ENCODE measurements at regions not wholly inside any gene's neighbourhood (a gene's known extent, or its start where the extent isn't known, plus 50 kb on each side); places are given as distances from the start of the nearest gene placed in this dataset.

DNA sequence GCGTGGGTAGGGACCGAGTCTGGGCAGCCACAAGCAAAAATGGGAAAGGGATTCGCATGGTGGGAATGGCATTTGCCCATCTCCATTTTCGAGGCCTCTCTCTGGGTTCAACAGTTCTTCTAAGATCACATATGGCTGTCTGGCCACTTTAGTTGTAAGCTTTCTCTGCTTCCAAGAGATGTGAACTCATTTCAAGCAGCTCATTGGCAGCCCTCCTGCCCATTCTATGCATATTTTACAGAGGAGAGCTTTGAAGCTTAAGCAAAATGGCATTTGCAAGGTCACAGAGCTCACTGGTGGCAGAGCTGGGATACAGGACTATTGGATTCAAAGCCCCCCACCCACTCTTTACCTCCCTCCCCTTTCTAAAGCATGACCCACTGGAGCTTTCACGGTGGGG lies 93.7 kb downstream of the HHIPL2 start:
- no peak for TF ChIP-seq JUND (IDR thresholded peaks at IDR 0.05; ENCODE audit: low read depth)
- in situ Hi-C loops (cut with HindIII; ENCODE audit: low pct_unique_long_range_greater_than_20kb, low sequenced_read_pairs), result no loop called here

DNA sequence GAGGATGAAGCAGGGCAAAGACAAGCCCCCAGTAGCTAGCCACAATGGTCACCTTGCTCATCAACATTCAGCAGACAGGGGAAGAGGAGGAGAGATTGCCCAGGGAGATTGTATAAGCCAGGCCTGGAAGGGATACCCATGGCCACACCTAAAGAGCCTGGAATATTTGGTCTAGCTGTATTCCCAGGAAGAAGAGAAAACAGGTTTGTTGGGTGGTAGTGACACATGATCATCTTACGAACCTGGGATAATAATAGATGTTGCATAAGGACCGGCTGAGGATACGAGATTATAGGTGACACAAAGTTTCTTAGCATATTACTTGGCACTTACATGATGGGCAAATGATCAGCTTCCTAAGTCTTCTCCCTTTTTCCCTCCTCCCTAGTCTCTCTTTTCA lies 95.9 kb downstream of the HHIPL2 start:
- peak in 1 of 2 experiments; percentile 18 for DNase-seq (ENCODE audit: low read depth in 1 of 2, low spot score in 1 of 2)
- in situ Hi-C loops (cut with HindIII; ENCODE audit: low pct_unique_long_range_greater_than_20kb, low sequenced_read_pairs), result no loop called here
- no peak for TF ChIP-seq JUND (IDR thresholded peaks at IDR 0.05; ENCODE audit: low read depth)

More for the DNA sequence above, 93.7 kb downstream of the HHIPL2 start:
- no peak for DNase-seq (ENCODE audit: low read depth in 1 of 2, low spot score in 1 of 2)

DNA sequence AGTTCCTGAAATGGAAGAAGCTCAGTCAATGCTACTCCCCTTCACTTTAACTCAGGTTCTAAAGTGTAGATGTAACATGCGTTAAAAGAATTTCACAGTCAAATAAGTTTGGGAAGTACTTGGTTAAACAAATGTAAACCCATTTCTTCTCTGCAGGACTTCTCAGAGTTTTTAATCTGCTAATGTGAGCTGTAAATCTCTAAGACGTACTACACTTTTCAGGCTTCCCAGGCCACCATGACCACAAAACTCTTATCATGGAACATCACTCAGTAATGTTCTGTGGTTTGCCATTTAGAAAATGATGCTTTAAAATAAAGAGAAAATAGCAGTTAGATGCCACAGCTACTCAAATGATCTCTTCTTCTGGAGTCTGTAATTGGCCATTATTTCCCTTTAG lies 104.3 kb downstream of the HHIPL2 start:
- TF ChIP-seq JUND (IDR thresholded peaks at IDR 0.05; ENCODE audit: low read depth), result no peak

DNA sequence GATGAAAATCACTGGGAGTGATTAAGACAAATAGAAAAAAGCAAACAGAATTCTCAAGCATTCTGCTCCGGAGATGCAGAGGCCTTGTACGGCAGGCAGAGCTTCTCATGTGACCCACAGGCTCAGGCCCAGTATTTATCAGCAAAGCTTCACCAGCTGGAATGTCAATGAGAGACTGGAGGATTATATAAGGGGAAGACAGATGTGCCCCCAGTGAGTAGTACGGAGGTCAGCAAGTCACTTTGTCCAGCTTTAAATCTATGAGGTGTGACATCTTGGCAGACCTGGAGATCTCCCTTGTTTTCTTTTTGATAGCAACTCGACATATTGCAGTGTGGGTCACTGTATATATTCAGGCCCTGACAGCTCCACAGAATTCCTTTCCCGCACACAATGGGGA lies 106.8 kb downstream of the HHIPL2 start:
- DNase-seq (ENCODE audit: low read depth in 1 of 2, low spot score in 1 of 2), result no peak
- no peak for TF ChIP-seq JUND (IDR thresholded peaks at IDR 0.05; ENCODE audit: low read depth)
- in situ Hi-C loops (cut with HindIII; ENCODE audit: low pct_unique_long_range_greater_than_20kb, low sequenced_read_pairs), result no loop called here

More for the DNA sequence above, 104.3 kb downstream of the HHIPL2 start:
- no peak for DNase-seq (ENCODE audit: low read depth in 1 of 2, low spot score in 1 of 2)
- in situ Hi-C loops (cut with HindIII; ENCODE audit: low pct_unique_long_range_greater_than_20kb, low sequenced_read_pairs), result no loop called here

DNA sequence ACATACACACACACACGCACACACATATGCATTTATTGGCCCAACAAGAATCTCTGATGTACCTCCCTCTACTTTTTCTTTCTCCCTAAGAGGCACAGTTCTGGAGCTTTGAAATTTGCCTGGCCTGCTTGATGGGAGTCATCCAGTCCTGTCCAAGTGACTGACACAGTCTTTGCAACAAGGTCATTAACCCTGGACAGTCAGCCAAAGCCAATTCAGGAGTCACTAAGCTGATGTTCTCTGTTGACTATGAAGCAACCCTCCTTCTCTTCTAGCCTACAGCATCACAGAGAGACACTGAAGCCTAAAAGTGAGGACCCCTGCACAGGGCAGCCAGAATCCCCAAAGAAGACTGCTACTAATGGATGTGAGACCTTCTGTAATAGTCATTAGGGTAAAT lies 123.1 kb downstream of the HHIPL2 start:
- in situ Hi-C loops (cut with HindIII; ENCODE audit: low pct_unique_long_range_greater_than_20kb, low sequenced_read_pairs), result no loop called here
- TF ChIP-seq JUND (IDR thresholded peaks at IDR 0.05; ENCODE audit: low read depth), result no peak
- no peak for DNase-seq (ENCODE audit: low read depth in 1 of 2, low spot score in 1 of 2)

DNA sequence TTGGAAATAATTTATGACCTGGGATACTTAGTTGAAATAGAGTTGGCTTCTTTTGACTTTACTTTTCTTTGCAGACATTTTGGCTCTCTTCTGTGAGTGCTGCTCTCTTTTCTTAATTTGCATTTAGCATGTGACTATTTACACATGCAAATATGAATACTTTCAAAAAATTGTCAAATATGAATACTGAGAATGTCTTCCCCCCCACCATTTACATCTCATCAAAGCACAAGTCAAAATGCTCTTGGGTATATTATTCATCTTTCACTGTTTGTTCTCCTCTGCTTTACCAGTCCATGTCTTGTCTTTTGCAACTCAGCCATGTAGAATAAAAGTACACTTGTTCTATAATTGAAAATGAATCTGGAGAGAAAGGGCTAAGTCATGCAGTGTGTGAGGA lies 126.5 kb downstream of the HHIPL2 start:
- TF ChIP-seq JUND (IDR thresholded peaks at IDR 0.05; ENCODE audit: low read depth), result no peak
- DNase-seq (ENCODE audit: low read depth in 1 of 2, low spot score in 1 of 2), result no peak
- in situ Hi-C loops (cut with HindIII; ENCODE audit: low pct_unique_long_range_greater_than_20kb, low sequenced_read_pairs), result no loop called here

DNA sequence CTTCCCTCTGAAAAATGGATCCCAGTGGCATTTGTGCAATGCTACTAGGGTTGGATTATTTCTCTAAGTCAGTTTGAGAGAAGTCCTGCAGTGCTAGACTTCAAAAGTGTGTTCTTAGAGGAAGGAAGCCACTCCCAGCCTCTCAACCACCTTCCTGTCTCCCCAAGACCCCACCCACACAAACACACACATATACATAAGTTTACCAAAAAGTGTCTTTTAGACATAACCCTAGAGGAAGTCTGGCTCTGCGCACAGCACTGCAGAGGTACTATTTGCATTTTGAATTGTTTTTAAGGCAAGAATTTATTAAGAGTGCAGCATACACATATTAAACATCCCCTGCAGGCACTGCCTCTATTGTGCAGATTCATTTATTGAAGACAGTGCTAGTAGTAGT lies 127.3 kb downstream of the HHIPL2 start:
- in situ Hi-C loops (cut with HindIII; ENCODE audit: low pct_unique_long_range_greater_than_20kb, low sequenced_read_pairs), result no loop called here
- DNase-seq (ENCODE audit: low read depth in 1 of 2, low spot score in 1 of 2), result no peak

DNA sequence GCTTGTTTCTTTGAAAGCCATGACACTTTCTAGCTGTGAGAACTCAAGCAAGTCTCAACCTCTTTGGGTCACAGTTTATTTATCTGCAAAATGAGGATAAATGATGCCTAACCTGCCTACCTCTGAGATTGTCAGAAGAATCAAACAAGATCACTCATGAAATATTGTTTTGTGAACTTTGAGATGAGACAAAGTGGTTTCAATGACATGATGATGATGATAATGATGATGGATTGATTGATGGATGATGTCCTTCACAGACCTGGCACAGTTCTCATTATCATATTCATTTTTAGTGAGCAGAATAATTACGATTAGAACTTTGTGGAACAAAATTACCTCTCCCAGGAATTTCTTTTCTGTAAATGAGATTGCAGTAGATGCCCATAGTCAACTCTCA lies 129.2 kb downstream of the HHIPL2 start:
- DNase-seq (ENCODE audit: low read depth in 1 of 2, low spot score in 1 of 2), result no peak
- in situ Hi-C loops (cut with HindIII; ENCODE audit: low pct_unique_long_range_greater_than_20kb, low sequenced_read_pairs), result no loop called here
- TF ChIP-seq JUND (IDR thresholded peaks at IDR 0.05; ENCODE audit: low read depth), result no peak

More for the DNA sequence above, 127.3 kb downstream of the HHIPL2 start:
- no peak for TF ChIP-seq JUND (IDR thresholded peaks at IDR 0.05; ENCODE audit: low read depth)

DNA sequence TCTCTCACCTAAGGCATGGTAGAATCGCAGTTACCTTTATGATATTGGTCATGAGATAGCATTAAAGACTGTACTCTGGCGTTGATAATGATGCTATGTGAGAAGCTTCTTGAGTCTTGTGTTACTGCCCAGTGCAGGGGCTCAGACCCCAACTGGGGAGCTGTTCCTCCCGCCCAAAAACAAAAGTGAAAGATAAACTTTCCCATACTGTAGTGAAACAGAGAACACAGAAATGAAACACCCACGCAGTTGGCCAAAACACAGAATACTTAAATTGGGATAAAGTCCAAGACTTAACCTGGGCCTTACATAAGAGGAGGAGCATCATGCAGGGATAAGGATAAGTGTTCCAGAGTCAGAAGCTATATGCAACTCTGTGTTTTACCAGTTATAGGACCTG lies 130.6 kb downstream of the HHIPL2 start:
- in situ Hi-C loops (cut with HindIII; ENCODE audit: low pct_unique_long_range_greater_than_20kb, low sequenced_read_pairs), result no loop called here
- no peak for TF ChIP-seq JUND (IDR thresholded peaks at IDR 0.05; ENCODE audit: low read depth)
- DNase-seq (ENCODE audit: low read depth in 1 of 2, low spot score in 1 of 2), result no peak

DNA sequence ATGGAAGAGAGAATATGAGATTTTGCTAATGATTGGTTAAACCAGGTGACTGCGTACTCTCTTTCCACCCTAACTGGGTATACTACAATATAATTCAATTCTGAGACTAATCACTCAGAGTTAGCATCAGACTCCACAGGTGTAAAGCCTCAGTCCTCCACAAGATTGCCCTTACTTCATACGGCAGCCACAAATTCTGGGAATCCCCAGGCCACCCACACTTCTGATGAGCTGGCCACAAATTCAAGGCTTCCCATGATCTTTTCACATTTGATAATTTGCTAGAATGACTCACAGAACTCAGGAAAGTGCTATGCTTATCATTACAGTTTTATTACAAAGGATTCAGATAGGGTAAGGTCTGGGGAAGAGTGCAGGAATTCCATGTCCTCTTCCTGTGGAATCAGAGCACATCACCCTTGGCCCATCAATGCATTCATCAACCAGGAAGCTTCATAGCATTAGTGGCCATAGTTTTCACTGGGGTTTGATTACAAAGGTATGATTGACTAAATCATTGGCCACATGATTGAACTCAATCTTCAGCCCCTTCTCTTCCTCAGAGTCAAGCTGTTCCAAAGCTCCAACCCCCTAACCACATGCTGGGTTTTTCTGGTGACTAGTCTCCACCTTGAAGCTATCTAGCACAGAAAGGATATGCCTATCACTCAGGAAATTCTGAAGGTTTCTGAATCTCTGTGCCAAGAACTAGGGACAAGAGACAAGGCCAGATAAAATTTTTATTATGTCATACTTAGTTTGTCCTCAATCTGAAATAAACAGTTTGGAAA lies 131.7 kb downstream of the HHIPL2 start:
- no peak for DNase-seq (ENCODE audit: low read depth in 1 of 2, low spot score in 1 of 2)
- TF ChIP-seq JUND (IDR thresholded peaks at IDR 0.05; ENCODE audit: low read depth), result no peak
- in situ Hi-C loops (cut with HindIII; ENCODE audit: low pct_unique_long_range_greater_than_20kb, low sequenced_read_pairs), result no loop called here

DNA sequence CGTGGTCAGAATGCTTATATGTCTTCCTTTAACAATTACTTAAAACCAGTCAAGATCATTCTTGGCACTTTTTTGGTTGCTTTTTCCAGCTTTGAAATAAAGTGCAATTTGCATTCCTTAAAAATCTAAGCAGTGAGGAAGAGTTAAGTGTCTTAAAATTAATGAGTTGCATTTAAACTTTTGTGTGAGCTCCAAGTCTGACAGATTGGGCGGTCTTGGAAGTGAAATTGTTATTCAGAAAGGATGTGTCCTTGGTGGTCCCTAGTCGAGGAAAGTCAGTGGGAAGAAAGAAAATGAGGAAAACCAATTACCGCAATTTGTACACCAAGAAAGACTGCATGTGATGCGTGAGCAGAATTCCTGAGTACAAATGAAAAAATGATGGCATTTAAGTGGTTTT lies 132.5 kb downstream of the HHIPL2 start:
- in situ Hi-C loops (cut with HindIII; ENCODE audit: low pct_unique_long_range_greater_than_20kb, low sequenced_read_pairs), result no loop called here
- no peak for TF ChIP-seq JUND (IDR thresholded peaks at IDR 0.05; ENCODE audit: low read depth)
- no peak for DNase-seq (ENCODE audit: low read depth in 1 of 2, low spot score in 1 of 2)

DNA sequence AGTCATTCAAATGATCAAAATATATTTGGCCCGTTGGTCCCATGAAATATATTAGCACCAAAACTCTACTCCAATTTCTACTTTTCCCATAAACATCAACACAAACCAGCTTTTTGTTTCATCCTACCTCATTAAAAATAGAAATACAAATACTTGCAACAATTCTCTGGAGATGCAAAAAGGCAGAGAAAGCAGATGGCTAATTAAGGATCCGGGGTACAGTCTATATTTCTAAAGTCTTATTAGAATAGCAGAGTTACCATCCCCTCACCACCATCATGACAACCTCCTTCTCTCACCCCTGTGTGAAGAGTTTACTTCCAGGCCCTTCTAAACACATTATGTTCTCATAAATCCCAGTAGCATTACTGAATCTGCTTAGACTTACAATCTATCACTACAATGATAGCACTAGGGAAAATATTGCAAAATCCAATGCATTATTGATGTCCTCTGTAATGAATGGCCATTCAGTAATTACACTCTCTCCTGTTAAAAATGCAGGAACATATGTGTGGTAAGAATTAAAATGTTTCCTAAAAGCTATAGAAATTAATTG lies 133.8 kb downstream of the HHIPL2 start:
- no peak for DNase-seq (ENCODE audit: low read depth in 1 of 2, low spot score in 1 of 2)
- no peak for TF ChIP-seq JUND (IDR thresholded peaks at IDR 0.05; ENCODE audit: low read depth)
- in situ Hi-C loops (cut with HindIII; ENCODE audit: low pct_unique_long_range_greater_than_20kb, low sequenced_read_pairs), result no loop called here

DNA sequence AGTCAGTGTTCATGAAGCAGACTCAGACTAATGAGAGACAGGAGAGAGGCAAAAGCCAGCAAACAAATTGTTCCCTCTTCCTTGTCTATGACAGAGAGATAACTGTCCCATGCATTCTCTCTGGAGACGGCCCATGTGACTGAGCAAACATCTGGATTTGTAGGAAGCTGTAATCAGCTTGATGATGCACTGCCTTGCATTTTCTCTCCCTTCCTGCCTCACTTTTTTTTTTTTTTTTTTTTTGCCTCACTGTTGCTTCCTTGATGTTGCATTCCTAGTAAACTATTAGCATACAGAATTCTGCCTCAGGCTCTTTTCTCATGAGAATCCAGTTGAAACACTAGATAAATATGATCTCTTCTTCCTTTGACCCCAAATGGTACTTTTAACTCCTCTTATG lies 134.5 kb downstream of the HHIPL2 start:
- in situ Hi-C loops (cut with HindIII; ENCODE audit: low pct_unique_long_range_greater_than_20kb, low sequenced_read_pairs), result no loop called here
- no peak for DNase-seq (ENCODE audit: low read depth in 1 of 2, low spot score in 1 of 2)

DNA sequence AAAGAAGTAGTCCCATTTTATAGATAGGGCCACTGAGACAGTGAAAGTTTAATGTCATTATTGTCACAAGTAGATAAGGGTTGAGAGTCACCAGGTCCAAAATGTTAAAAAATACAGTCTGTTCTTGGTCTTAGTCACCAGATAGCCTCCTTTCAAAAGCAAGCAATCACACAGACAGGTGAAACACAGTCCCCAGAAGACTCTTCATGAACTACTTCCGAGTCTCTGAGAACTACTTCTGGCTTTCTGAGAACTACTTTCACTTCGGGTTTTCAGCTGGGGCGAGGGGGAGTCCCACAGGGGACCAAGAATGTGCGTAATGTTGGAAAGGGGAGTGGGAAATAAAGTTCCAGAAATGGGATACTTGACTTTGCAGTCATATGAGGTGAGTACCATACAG lies 143.2 kb downstream of the HHIPL2 start:
- TF ChIP-seq JUND (IDR thresholded peaks at IDR 0.05; ENCODE audit: low read depth), result no peak
- in situ Hi-C loops (cut with HindIII; ENCODE audit: low pct_unique_long_range_greater_than_20kb, low sequenced_read_pairs), result no loop called here
- no peak for DNase-seq (ENCODE audit: low read depth in 1 of 2, low spot score in 1 of 2)

More for the DNA sequence above, 134.5 kb downstream of the HHIPL2 start:
- no peak for TF ChIP-seq JUND (IDR thresholded peaks at IDR 0.05; ENCODE audit: low read depth)

All from T47D (cell line).